ENCODE measurements at regions not wholly inside any gene's neighbourhood (a gene's known extent, or its start where the extent isn't known, plus 50 kb on each side); places are given as distances from the start of the nearest gene placed in this dataset.

DNA sequence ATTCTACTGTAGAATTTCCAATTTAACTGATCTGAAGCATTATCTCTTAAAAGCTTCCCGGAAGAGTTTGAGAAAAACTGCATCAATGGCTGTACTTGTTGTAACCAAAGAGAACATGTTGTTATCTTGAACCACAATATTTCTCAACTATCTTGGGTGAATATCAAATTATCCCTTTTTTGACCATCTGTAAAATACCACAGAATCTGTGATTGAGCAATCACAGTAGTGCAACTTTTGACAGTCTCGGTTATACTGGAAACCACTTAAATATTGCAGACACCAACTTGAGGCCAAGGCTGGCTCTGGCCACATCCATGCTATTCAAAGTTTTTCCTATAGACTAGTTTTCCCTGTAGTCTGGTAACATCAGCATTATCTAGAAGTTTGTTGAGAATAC is 842.8 kb upstream of the EPHA6 start:
- H3K27ac Mint-ChIP-seq, result no peak overlapping the region
- TF ChIP-seq CTCF (IDR thresholded peaks at IDR 0.05; ENCODE audit: unreplicated experiment in 3 of 3), result no peak
- no peaks in the 10 kb centered on the region for H3K27me3 Mint-ChIP-seq (ENCODE audit: low read depth)
- H3K36me3 Mint-ChIP-seq (ENCODE audit: low read depth), result no peaks in the 10 kb centered on the region
- H3K9me3 Mint-ChIP-seq, result no peaks in the 10 kb centered on the region
- no peaks in the 10 kb centered on the region for H3K4me1 Mint-ChIP-seq
- H3K4me3 Mint-ChIP-seq, result no peak overlapping the region

DNA sequence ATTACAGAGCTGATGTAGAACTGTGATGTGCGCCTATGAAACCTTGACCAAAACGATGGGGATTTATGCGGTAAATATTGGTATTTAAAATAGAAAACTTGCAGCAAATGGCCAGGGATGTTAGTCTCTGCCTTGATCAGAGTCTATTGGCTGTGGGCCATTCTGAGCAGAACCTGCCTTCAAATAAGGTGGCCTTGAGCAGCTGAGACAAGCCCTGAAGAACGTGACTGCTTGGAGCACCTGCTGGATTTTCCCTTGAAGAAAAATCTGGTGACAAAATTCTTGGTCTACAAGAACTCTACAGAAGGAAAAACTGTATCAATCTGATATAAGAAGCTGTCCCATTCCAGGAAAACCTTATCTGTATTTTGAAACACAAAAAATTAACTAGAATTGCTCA is 820.1 kb upstream of the EPHA6 start:
- H3K4me3 Mint-ChIP-seq, result no peak overlapping the region
- H3K27ac Mint-ChIP-seq, result no peak overlapping the region
- no peaks in the 10 kb centered on the region for H3K27me3 Mint-ChIP-seq (ENCODE audit: low read depth)
- H3K36me3 Mint-ChIP-seq (ENCODE audit: low read depth), result no peaks in the 10 kb centered on the region
- H3K4me1 Mint-ChIP-seq, result no peaks in the 10 kb centered on the region
- TF ChIP-seq CTCF (IDR thresholded peaks at IDR 0.05; ENCODE audit: unreplicated experiment in 3 of 3), result no peak
- H3K9me3 Mint-ChIP-seq, result peaks cover 6% of the 10 kb centered on the region

- TF ChIP-seq CTCF (IDR thresholded peaks at IDR 0.05; ENCODE audit: unreplicated experiment in 3 of 3), result no peak
- no peaks in the 10 kb centered on the region for H3K9me3 Mint-ChIP-seq
- no peaks in the 10 kb centered on the region for H3K36me3 Mint-ChIP-seq (ENCODE audit: low read depth)
- H3K27me3 Mint-ChIP-seq (ENCODE audit: low read depth), result no peaks in the 10 kb centered on the region
- no peaks in the 10 kb centered on the region for H3K4me1 Mint-ChIP-seq
- peak overlapping the region in 1 of 3 experiments; percentile 51 for H3K27ac Mint-ChIP-seq
- H3K4me3 Mint-ChIP-seq, result no peak overlapping the region
Measured at GRCh38 chr3:96000966-96001365, 813.4 kb upstream of the EPHA6 start.

- Mint-ChIP-seq H3K27ac (no peak overlapping the region), H3K27me3 (ENCODE audit: low read depth) (no peaks in the 10 kb centered on the region), H3K36me3 (ENCODE audit: low read depth) (no peaks in the 10 kb centered on the region), H3K9me3 (no peaks in the 10 kb centered on the region), H3K4me3 (no peak overlapping the region), H3K4me1 (no peaks in the 10 kb centered on the region)
- TF ChIP-seq CTCF (IDR thresholded peaks at IDR 0.05; ENCODE audit: unreplicated experiment in 3 of 3), result no peak
Measured at GRCh38 chr3:96007650-96008195, 806.7 kb upstream of the EPHA6 start.

DNA sequence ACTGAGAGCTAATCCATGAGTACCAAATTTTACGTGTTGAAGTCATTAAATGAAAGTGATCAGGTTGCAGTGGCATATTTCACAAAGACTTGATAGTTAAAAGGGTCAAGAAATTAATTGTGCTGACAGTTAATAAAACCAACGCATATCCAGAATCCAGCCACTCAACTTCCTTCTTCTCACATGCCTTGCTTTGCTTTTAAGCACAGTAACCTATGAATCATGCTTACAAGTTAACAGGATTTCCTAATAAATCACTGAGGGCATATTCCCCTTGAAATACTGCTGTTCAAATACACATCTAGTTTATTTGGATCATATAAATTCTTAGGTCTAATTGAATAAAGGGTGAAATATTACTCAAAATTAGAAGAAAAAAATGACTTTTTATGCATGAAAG is 801.5 kb upstream of the EPHA6 start:
- H3K4me3 Mint-ChIP-seq, result no peak overlapping the region
- H3K27me3 Mint-ChIP-seq (ENCODE audit: low read depth), result no peaks in the 10 kb centered on the region
- H3K27ac Mint-ChIP-seq, result no peak overlapping the region
- no peaks in the 10 kb centered on the region for H3K36me3 Mint-ChIP-seq (ENCODE audit: low read depth)
- H3K4me1 Mint-ChIP-seq, result no peaks in the 10 kb centered on the region
- no peak for TF ChIP-seq CTCF (IDR thresholded peaks at IDR 0.05; ENCODE audit: unreplicated experiment in 3 of 3)
- no peaks in the 10 kb centered on the region for H3K9me3 Mint-ChIP-seq

DNA sequence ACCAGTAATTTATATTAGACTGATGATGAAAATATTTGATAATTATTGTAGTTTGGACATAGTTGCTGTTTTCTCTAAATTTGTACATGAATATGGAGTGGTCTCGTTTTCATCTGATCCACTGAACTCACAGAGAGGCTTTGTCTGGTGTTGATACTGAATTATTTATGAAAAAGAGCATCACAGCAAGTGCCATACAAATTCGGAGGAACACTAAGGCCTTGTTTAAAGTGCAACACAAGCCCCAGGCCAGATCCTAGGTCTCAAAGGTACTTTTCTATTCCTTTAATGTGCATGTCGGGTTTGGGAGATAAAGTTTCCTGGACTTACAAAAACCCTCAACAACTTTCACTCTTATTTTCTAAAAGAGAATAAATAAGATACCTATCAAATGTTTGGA is 796.8 kb upstream of the EPHA6 start:
- Mint-ChIP-seq H3K27ac (no peak overlapping the region), H3K4me3 (no peak overlapping the region), H3K4me1 (no peaks in the 10 kb centered on the region), H3K36me3 (ENCODE audit: low read depth) (no peaks in the 10 kb centered on the region), H3K9me3 (no peaks in the 10 kb centered on the region), H3K27me3 (ENCODE audit: low read depth) (no peaks in the 10 kb centered on the region)
- no peak for TF ChIP-seq CTCF (IDR thresholded peaks at IDR 0.05; ENCODE audit: unreplicated experiment in 3 of 3)
